ENCODE measurements at regions not wholly inside any gene's neighbourhood (a gene's known extent, or its start where the extent isn't known, plus 50 kb on each side); places are given as distances from the start of the nearest gene placed in this dataset.

DNA sequence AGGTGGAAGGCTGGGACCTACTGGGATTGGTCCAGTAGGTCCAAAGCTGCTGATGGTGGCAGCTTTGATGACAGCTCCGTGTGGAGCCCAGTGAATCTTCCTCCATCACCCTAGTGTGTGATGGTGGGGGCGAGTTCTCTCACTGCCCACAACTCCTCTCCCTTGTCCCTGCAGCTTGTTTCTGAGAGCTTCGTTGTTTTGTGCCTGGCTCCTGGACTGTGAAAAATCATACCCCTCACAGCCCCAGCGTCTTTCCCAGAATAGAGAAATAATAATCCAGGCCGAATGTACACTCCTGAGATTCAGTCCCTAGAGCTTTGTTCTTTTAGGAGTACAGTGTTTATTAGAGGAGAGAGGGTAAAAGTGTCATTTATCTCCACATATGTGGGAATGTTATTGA lies 372.2 kb downstream of the ENC1 start:
- Histone ChIP-seq H3K9me2 (ENCODE audit: insufficient read depth) (0 out of 2 replicates have a peak, but pooled peaks cover 3% of the 10 kb centered on the region), H3K79me2 (replicated peaks; ENCODE audit: insufficient read depth) (no peaks in the 10 kb centered on the region), H2AFZ (no peak overlapping the region), H3K4me1 (ENCODE audit: insufficient read depth) (0 out of 2 replicates have a peak, but pooled peaks cover 3% of the 10 kb centered on the region), H4K20me1 (replicated peaks; ENCODE audit: insufficient read depth) (no peaks in the 10 kb centered on the region), H3K4me3 (no peak overlapping the region), H3K27me3 (ENCODE audit: insufficient read depth) (no peaks in the 10 kb centered on the region), H3K4me2 (no peak overlapping the region), H3K27ac (ENCODE audit: low read depth) (no peak overlapping the region), H3F3A (replicated peaks; ENCODE audit: low read depth) (no peaks in the 10 kb centered on the region), H3K36me3 (ENCODE audit: insufficient read depth) (no peaks in the 10 kb centered on the region)
- Mint-ChIP-seq H3K9me3 (no peaks in the 10 kb centered on the region), H3K36me3 (ENCODE audit: low read depth) (no peaks in the 10 kb centered on the region), H3K4me1 (peaks cover 18% of the 10 kb centered on the region; the same call in 2 of the 3 replicates), H3K27me3 (ENCODE audit: insufficient read depth, low read depth, poor library complexity) (peaks cover 2% of the 10 kb centered on the region), H3K4me3 (no peak overlapping the region), H3K27ac (no peak overlapping the region)
- no peak for TF ChIP-seq CREB1 (CRISPR knock-in tag; IDR thresholded peaks at IDR 0.05; ENCODE audit: low read depth)
- TF ChIP-seq STAT1 (IDR thresholded peaks at IDR 0.05; ENCODE audit: unreplicated experiment) = no peak
- TF ChIP-seq EZH2phosphoT487 (IDR thresholded peaks at IDR 0.05; ENCODE audit: unreplicated experiment) = no peak
- TF ChIP-seq NANOG (IDR thresholded peaks at IDR 0.05; ENCODE audit: borderline replicate concordance) = no peak
- TF ChIP-seq, protein P1, sequence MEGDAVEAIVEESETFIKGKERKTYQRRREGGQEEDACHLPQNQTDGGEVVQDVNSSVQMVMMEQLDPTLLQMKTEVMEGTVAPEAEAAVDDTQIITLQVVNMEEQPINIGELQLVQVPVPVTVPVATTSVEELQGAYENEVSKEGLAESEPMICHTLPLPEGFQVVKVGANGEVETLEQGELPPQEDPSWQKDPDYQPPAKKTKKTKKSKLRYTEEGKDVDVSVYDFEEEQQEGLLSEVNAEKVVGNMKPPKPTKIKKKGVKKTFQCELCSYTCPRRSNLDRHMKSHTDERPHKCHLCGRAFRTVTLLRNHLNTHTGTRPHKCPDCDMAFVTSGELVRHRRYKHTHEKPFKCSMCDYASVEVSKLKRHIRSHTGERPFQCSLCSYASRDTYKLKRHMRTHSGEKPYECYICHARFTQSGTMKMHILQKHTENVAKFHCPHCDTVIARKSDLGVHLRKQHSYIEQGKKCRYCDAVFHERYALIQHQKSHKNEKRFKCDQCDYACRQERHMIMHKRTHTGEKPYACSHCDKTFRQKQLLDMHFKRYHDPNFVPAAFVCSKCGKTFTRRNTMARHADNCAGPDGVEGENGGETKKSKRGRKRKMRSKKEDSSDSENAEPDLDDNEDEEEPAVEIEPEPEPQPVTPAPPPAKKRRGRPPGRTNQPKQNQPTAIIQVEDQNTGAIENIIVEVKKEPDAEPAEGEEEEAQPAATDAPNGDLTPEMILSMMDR (conservative IDR thresholded peaks at IDR 0.05; ENCODE audit: low read depth in 2 of 2) = no peak
- no peak for TF ChIP-seq ZNF114 (CRISPR knock-in tag; IDR thresholded peaks at IDR 0.05)
- no peak for TF ChIP-seq EZH2 (IDR thresholded peaks at IDR 0.05; ENCODE audit: low read depth, unreplicated experiment)
- TF ChIP-seq ZNF331 (CRISPR knock-in tag; IDR thresholded peaks at IDR 0.05; ENCODE audit: low read depth) = no peak
- no peak for TF ChIP-seq POLR2AphosphoS5 (IDR thresholded peaks at IDR 0.05; ENCODE audit: low read depth)
- TF ChIP-seq, protein P2, sequence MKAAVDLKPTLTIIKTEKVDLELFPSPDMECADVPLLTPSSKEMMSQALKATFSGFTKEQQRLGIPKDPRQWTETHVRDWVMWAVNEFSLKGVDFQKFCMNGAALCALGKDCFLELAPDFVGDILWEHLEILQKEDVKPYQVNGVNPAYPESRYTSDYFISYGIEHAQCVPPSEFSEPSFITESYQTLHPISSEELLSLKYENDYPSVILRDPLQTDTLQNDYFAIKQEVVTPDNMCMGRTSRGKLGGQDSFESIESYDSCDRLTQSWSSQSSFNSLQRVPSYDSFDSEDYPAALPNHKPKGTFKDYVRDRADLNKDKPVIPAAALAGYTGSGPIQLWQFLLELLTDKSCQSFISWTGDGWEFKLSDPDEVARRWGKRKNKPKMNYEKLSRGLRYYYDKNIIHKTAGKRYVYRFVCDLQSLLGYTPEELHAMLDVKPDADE (IDR thresholded peaks at IDR 0.05) = no peak
- TF ChIP-seq, protein P3, sequence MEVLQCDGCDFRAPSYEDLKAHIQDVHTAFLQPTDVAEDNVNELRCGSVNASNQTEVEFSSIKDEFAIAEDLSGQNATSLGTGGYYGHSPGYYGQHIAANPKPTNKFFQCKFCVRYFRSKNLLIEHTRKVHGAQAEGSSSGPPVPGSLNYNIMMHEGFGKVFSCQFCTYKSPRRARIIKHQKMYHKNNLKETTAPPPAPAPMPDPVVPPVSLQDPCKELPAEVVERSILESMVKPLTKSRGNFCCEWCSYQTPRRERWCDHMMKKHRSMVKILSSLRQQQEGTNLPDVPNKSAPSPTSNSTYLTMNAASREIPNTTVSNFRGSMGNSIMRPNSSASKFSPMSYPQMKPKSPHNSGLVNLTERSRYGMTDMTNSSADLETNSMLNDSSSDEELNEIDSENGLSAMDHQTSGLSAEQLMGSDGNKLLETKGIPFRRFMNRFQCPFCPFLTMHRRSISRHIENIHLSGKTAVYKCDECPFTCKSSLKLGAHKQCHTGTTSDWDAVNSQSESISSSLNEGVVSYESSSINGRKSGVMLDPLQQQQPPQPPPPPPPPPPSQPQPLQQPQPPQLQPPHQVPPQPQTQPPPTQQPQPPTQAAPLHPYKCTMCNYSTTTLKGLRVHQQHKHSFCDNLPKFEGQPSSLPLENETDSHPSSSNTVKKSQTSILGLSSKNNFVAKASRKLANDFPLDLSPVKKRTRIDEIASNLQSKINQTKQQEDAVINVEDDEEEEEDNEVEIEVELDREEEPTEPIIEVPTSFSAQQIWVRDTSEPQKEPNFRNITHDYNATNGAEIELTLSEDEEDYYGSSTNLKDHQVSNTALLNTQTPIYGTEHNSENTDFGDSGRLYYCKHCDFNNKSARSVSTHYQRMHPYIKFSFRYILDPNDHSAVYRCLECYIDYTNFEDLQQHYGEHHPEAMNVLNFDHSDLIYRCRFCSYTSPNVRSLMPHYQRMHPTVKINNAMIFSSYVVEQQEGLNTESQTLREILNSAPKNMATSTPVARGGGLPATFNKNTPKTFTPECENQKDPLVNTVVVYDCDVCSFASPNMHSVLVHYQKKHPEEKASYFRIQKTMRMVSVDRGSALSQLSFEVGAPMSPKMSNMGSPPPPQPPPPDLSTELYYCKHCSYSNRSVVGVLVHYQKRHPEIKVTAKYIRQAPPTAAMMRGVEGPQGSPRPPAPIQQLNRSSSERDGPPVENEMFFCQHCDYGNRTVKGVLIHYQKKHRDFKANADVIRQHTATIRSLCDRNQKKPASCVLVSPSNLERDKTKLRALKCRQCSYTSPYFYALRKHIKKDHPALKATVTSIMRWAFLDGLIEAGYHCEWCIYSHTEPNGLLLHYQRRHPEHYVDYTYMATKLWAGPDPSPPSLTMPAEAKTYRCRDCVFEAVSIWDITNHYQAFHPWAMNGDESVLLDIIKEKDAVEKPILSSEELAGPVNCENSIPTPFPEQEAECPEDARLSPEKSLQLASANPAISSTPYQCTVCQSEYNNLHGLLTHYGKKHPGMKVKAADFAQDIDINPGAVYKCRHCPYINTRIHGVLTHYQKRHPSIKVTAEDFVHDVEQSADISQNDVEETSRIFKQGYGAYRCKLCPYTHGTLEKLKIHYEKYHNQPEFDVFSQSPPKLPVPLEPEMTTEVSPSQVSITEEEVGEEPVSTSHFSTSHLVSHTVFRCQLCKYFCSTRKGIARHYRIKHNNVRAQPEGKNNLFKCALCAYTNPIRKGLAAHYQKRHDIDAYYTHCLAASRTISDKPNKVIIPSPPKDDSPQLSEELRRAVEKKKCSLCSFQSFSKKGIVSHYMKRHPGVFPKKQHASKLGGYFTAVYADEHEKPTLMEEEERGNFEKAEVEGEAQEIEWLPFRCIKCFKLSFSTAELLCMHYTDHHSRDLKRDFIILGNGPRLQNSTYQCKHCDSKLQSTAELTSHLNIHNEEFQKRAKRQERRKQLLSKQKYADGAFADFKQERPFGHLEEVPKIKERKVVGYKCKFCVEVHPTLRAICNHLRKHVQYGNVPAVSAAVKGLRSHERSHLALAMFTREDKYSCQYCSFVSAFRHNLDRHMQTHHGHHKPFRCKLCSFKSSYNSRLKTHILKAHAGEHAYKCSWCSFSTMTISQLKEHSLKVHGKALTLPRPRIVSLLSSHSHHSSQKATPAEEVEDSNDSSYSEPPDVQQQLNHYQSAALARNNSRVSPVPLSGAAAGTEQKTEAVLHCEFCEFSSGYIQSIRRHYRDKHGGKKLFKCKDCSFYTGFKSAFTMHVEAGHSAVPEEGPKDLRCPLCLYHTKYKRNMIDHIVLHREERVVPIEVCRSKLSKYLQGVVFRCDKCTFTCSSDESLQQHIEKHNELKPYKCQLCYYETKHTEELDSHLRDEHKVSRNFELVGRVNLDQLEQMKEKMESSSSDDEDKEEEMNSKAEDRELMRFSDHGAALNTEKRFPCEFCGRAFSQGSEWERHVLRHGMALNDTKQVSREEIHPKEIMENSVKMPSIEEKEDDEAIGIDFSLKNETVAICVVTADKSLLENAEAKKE (CRISPR knock-in tag; IDR thresholded peaks at IDR 0.05) = no peak
- TF ChIP-seq, protein P4, sequence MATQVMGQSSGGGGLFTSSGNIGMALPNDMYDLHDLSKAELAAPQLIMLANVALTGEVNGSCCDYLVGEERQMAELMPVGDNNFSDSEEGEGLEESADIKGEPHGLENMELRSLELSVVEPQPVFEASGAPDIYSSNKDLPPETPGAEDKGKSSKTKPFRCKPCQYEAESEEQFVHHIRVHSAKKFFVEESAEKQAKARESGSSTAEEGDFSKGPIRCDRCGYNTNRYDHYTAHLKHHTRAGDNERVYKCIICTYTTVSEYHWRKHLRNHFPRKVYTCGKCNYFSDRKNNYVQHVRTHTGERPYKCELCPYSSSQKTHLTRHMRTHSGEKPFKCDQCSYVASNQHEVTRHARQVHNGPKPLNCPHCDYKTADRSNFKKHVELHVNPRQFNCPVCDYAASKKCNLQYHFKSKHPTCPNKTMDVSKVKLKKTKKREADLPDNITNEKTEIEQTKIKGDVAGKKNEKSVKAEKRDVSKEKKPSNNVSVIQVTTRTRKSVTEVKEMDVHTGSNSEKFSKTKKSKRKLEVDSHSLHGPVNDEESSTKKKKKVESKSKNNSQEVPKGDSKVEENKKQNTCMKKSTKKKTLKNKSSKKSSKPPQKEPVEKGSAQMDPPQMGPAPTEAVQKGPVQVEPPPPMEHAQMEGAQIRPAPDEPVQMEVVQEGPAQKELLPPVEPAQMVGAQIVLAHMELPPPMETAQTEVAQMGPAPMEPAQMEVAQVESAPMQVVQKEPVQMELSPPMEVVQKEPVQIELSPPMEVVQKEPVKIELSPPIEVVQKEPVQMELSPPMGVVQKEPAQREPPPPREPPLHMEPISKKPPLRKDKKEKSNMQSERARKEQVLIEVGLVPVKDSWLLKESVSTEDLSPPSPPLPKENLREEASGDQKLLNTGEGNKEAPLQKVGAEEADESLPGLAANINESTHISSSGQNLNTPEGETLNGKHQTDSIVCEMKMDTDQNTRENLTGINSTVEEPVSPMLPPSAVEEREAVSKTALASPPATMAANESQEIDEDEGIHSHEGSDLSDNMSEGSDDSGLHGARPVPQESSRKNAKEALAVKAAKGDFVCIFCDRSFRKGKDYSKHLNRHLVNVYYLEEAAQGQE (IDR thresholded peaks at IDR 0.05; ENCODE audit: unreplicated experiment) = no peak
- no peak for TF ChIP-seq JUNB (IDR thresholded peaks at IDR 0.05; ENCODE audit: unreplicated experiment)
- no peak for DNase-seq (ENCODE audit: low spot score)
- no peak for ATAC-seq

All from GM23338 (cell line).